Activated CD8-positive, alpha-beta memory T cell treated with anti-CD3 and anti-CD28 coated beads, Interleukin-2, amount 50 U/mL, for 4 hours (primary cell): ENCODE measurements at regions not wholly inside any gene's neighbourhood (a gene's known extent, or its start where the extent isn't known, plus 50 kb on each side); places are given as distances from the start of the nearest gene placed in this dataset.
"Not testable (repeated sequence)": the region's sequence is repeated elsewhere in the genome, so short reads cannot be mapped to it uniquely, and the experiment has no call there.

Experiments
- DNase-seq: peaks from one replicate; pipeline ENCODE4 v3.0.0-alpha.2; 2020

DNA sequence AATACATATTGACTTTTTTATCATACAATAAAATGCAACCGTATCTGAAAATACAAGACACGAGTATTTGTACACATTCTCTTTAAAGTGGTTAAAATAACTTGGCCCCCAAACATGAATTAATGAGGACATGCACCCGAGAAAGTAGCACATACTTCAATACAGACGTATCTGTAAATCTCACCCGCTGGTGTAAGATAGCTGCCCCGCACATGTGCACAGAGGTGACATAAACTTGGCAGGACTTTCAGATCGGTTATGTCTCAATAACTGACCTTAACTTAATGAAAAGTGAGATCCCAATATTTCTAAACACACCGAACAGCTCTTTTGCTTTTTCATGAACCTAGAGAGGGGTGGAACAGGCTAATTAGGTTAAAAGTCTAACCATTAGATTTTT, 91.5 kb upstream of the RPS6KA2 start:
- DNase-seq, result no peak

DNA sequence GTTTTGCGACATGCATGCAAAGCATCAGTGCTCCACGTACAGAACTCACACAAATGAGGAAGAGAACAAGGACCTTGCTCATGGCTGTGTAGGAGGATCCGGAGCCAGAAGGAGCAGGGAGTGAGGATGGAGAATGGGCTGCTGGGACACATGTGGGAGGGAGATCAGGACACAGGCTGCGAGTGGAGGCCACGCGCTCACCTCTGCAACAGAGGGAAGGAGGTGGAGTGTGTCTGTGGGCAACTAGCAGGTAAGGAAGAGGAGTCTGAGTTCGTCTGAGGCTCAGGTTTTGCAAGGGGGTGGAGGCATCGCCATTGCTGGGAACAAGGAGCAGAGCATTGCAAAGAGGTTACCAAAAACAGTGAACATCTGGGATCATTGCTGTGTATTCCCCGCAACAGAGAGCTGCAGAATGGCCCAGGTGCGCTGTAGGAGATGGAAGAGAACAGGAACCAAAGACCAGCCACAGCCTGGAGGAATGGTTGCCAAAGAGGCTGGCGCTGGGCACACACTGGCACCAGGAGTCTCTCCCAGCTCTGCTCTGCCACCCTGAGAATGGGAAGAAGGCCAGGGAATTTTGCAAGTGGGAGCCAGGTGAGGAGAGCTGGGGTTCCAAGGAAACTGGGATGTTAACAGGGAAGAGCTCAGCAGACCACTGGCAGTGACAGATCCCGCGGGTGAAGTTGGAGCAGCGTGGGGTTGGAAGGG, 90.0 kb upstream of the RPS6KA2 start:
- no peak for DNase-seq

DNA sequence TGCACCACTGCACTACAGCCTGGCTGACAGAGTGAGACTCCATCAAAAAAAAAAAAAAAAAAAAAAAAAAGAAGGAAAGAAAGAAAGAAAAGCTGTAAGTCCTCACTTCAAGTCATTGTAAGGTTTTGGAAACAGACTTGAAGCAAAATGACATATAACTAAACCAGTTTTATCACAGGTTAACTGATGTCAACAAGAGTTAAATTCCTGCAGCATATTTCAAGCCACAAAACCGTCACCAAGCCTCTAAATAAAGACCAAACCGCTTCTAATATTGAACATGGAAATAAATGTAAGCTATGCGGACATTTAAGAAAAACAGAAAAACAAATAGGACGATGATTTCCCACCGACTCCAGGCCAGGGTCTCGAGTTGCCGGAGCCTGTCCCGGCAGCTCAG, 88.9 kb upstream of the RPS6KA2 start:
- DNase-seq, result no peak

DNA sequence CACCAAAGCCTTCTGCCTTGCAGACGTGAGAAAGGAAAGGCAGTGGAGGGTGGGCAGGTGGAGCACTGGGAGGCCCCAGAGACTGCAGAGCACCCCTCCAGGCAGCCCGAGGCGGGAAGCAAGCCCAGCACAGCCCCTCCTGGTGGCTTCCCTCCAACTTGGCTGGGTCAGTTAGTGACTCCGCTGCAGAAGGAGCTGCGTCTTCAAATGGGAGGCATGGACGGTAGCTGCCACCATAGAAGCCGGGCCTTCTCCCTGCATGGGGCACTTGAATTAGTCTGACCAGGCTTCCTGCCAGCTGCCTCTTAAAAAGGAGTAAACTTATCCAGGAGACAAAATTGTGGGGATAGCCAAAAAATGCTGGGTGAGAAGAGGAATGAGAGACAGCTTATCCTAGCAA, 88.0 kb upstream of the RPS6KA2 start:
- DNase-seq, result no peak

DNA sequence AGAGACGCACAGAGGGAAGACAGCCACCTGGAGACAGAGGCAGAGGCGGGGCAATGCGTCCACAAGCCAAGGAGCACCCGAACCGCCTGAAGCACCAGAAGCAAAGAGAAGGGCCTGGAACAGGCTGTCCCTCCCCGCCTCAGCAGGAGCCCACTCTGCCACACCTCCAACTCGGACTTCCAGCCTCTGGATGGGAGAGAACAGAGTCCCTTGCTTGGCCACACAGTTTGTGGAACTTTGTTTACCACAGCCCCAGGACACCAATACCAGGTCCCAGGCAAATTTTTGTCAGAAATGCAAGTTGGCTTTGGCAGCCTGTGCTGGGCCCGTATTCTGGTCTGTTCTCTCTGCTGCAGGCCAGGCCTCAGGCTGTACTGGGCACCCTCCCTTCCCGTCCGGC, 87.5 kb upstream of the RPS6KA2 start:
- DNase-seq, result no peak

DNA sequence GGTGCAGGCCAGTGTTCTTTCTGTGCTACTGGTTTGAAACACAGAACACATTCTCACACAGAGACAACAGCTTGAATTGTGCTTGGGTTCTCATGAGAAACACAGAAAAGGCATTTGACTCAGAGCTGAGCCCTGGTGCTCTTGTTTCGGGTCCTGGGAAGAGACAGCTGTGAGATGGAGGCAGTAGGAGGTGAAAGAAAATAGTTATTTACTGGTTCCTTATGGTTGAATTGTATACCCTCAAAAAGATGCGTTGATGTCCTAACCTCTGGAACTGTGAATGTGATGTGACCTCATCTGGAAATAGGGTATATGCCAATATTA, 87.1 kb upstream of the RPS6KA2 start:
- DNase-seq, result no peak

DNA sequence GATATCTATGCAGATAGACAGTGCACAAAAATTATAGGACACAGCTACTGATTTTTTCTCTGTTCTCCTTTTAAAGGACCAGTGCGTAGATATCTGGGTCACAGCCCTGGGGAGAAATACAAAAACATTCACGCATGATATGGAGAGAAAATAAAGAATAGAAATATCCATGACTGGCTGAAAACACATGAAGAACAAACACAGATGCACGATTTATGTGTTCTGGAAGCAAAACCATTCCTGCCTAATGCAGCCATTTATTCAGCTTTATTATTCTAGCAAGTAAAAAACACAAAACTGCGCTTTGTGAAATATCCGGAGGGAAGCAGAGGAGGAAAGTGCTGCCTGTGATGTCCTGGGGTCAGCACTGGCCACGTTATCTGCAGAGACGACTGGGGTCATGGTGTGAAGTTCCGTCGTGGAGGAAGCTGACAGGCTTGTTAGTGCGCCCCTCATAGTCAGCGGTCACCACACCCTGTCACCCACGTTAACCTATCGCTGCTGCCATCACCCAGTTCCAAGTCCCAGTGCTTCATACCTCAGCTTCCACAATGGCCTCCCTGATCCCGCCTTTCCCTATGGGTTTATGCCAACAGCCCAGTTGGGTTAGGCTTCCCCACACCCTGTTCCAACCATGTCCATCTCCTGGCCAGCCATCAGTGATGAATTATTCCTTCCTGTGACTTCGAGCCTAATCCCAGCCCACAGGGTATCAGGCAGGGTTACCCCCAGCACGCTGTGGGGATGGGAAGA, 86.6 kb upstream of the RPS6KA2 start:
- DNase-seq, result no peak

DNA sequence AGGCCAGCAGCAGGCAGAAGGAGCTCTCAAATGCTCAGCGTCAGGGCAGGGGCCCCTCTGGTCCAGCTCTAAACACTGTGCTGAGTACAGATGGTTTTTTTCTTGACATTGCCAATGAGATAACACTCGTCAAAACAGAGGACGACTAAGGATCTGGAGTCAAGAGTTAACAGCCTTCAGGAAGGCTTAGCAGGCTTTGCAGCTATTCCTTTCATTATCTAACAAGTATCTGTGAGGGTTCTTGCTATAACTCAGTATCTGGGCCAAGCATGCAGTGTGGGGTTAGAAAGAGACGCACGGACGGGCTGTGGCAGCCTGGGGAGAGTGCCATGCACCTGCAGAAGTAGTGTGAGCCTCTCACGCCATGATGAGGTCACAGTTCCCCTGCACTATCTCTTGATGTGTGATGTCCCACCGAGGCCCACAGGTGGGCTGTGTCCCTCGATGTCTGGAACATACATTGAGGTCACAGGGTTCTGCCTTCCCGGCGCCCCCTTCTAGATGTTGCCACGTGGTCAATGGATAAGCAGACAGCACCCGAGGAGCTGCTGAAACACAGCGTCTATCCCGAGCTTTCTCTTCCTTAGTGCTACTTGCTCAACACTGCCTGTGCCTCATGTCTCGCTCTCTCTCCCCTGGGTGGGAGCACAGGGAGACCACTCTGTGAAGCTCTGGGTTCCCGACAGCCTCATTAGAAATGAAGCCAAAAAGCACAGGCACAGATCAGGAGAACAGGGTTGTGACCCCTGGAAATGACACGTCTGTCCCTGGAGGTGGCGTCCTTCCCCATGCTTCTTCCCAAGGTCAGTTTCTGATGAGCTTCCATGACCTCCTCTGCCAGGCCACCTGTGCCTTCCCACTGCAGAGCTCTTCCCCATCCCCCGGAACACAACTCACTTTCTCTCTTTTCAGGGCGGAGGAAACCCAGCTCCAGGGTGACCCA, 85.5 kb upstream of the RPS6KA2 start:
- no peak for DNase-seq

DNA sequence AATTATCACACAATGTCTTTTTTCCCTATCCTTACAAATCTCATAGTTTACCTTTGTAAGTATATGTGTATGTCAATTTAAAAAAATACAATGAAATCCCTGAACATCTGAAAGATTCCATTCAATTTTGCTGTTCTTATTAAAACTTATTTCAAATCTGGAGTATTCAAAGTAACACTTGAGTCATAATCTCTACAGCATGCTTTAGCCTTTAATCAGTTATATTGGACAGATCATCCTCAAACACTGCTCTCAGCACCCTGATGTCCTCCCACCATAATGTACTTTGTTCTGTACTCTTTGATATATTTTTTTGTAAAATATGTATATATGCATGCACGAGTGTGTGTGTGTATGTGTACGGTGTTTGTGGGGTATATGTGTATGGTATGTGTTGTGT, 83.0 kb upstream of the RPS6KA2 start:
- DNase-seq, result no peak

DNA sequence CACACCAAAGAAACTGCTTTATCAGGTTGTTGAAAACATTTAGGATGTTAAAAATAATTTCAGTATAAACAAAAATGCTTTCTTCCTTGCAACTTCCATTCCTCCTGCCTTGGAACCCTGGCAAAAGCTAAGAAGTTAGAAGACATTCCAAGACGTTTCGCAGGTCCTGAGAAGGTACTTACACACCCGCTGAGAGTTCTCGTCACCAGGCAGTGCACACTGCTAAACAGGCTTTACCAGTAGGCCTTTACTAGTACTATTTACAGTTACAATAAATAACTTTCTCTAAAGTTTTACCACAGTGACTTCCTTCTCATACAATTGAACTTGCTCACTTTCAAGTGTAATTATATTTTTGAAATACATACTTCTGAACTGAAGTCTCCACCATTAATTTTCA, 81.4 kb upstream of the RPS6KA2 start:
- DNase-seq, result no peak

DNA sequence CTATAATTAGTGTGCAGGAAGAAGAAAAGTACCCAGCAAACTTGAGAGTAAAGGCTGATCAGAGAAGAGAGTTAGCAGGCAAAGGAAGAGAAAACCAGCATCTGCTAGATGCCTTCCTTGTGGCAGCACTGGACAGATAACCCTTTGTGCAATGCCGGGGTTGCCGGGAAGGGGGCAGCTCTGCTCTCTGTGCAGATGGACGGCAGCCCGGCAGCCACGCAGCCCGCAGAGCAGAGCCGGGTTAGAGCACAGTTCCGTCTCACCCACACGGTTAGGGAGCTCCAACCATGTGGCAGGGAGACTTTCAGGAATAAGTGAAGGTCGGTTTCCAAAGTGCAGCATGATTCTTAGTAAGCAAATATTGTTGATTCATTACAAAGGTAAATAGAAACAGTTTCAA, 80.0 kb upstream of the RPS6KA2 start:
- no peak for DNase-seq

DNA sequence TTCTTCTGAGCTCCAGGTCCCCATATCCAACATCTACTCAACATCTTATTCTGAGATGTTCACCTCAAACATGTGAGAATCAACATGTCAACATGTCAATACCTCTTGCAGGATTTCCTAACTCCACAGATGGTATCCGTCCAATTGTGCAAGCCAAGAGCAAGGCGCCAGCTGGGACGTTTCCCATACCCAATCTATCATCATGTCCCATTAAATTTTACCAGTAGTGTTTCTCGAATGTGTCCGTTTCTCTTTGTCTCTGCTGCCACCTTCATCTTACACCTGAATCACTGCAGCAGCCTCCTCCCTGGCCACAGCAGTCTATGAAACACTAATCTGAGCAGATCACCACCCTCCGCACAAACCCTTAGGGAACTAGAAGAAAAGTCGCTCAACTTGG, 78.0 kb upstream of the RPS6KA2 start:
- no peak for DNase-seq

DNA sequence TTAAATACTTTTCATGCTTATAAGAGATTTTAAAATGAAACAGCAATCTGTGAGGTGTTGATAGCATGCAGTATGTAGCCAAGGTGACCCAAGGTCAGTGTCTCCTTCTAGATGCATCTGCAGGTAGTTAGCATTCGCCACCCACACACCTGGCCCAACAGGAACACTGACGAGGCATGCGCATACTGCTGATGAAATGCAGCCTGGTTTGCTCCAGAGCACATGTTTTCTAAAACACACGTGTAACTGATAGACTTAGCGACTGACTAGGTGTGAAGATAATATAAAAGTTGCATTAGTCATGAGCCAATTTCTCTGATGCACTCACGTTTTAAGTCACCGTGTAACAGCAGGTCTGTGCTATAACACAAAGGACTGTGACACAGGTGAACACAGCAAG, 77.1 kb upstream of the RPS6KA2 start:
- no peak for DNase-seq

DNA sequence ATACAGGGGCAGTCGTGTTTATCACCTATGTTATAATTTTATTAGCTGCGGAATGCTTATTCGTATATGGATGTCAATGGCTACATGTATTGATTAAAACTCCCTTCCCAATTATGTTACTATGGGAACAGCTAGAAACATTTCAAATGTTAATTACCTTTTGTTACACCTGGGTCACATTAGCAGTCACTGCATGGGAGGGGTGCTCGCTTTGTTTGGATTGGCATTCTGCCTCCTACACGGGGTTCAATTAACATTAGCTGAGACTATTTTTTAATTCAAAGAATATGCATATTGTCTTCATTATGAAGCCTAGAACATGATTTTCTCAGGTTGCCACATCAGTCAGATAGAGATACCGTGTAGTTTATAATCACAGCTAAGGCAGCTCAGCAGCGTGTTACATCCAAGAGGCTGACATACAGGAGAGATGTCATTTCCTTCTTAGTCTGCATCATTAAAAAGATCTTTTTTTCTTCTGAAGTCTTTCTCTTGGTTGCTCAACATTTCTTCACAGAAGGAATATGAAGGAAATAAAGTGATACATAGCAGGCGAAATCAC, 76.2 kb upstream of the RPS6KA2 start:
- DNase-seq, result no peak

DNA sequence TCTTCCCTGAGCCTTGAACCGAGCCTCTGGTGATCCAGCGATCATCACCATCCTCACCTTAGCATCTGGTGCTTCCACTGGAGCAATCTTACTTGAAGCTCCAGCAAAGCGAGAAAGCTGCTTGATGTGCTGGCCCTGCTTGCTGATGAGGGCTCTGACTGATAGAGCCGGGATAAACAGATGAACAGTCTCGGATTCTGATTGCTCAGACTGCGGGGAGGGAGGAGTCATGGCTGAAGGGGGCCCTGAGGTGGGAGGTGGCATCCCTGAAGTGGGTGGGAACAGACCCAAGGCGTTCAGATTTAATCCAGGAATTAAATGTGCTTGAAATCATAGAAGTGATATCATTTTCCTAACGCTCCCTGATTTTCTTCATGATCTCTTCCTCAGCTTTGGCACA, 74.4 kb upstream of the RPS6KA2 start:
- DNase-seq, result not testable (repeated sequence)

DNA sequence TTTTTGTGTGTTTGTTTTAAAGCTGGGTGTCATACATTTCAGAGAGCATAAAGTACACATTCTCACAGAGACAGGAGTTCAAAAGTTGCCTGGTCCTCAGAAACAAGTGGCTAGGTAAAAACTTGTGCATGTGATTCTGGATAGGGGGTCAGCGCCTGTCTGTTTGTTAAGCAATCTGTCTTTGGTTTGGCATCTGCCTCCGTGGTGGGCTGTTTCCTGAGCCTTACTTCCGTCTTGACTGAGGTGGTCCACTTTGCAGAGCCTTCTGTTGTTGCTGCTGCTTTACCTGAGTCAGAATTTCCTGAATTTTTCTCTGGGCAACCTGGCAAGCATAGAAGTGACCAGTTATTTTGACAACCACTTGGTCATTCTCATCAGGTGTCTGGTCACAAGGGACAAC, 73.8 kb upstream of the RPS6KA2 start:
- not testable (repeated sequence) for DNase-seq

DNA sequence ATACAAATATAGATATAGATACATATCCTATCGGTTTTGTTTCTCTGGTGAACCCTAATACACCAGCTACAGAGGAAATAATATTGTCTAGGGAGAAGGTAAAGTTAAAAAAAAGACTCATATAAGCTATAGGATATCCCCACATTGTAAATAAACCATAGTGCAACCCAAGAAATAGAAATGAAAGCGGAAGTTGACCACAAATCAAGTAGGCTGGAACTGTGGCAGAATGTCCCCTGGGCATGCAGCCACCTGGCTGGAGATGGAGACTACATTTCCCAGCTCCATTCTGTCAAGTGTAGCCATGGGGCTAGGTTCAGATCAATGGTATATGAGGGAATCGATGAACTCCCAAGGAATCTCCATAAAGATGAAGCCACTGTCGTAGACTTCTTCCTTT, 70.1 kb upstream of the RPS6KA2 start:
- no peak for DNase-seq

DNA sequence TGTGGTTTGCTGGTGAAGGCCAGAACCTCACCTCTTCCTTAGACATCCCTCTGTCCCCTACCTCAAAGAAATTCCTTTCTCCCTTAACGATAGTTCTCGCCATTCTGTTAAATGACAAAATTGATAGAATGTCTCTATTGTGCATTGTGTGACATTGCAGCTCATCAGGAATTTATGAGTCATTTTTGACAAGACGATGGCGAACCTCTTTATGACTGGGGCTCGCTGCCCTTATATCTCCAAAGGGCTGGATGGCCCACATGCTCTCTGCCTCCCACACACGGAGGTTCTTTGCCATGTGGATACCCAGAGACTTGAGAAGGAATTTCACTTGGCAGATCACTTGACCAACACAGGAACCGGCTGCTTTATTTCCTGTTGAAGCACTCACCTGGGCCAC, 66.8 kb upstream of the RPS6KA2 start:
- DNase-seq, result no peak

DNA sequence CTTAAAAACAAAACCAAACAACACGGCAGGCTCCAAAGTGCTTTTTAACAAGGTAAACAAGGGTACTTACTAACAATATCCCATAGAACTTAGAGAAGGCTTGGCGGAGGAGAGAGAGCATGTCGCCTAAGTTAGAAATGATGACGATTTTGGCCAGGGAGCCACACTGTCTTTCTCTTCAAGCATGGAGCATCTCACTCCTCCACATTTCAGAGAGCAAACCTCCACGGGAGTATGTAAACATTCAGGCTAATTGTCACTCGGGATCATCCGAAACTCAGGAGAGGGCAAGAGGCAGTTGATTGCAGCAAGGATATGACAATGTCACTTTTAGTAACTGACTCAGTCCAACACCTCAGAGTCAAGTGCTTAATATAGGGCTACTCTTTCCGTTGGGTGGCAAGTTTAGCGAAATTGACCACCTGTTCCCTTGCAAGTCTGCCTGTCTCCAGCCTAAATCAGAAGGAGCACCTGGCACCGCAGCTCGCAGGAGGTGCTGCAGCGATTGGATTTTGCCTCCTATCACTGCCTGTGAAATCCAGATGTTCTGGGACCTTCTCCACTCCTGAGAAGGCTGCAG, 65.8 kb upstream of the RPS6KA2 start:
- DNase-seq, result no peak

DNA sequence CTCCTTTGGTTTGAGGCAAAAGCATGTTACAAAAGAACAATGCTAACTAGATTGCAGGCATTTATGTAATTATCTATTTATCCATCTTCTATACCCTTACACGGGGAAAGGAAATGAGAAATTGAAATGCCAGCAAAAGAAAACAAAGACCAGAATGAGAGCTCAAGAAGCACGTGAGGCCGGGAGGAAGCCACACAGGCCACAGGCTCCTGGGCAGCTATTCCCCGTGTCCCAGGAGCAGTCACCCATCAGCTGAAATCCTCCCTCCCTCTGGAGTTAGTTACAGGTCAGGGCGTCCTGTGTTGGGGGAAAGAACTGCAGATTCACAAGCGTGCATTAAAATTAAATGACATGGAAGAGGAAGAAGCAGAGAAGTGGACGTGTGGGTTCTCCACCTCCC, 64.7 kb upstream of the RPS6KA2 start:
- no peak for DNase-seq

DNA sequence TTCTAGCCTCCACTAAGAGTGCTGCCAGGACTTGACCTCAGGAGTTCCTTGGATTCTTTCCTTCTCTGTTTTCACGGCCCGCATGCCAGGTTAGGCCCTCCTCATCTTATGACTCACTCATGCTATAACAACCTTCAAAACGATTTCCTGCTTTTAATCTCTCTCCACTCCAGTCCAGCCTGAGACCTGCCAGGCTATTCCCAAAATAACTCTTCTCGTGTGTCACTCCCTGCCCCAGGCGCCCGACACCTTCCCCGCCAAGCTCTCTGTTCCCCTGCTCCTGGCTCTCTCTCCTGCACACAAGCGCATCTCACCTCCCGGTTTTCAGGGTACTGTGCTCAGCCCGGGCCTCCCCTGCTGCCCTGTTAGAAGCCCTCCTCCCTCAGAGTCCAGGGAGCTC, 64.1 kb upstream of the RPS6KA2 start:
- DNase-seq, result no peak

DNA sequence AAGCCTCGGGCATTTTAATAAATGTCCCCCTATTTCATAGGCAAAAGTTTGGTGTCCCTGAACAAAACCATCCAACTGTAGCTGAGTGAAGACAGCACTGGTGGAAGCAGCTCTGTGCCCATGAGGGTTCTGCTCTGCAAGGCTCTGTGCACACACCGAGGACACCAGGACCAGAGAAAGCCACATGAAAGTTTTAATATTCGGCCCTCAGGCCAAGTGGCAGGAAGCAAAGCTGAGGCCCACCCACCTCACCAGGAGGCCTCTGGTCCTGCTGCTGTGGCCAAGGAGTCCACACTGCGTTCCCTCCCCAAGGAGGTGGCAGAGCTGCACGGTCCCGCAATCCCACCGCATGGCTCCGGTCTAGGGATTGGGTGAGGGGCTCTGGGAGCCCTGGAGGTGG, 62.6 kb upstream of the RPS6KA2 start:
- DNase-seq, result no peak

DNA sequence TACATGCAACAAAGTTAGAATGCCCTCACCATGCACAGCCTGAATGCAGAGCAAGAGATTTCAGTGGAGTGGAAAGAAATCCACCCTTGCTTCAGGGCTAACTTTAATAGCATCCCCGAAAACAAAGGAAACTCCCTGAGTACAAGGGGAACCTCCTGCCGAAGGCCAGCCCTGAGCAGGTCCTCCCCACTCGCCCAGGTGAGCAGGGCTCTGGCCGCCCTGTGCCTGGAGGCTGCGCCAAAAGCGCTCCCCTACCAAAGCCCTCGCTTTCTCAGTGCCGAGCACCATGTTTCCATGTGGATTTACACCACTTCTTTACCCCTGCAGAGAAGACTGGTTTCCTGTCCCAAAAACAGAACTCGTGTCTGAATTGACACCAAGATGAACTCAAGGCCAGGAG, 61.9 kb upstream of the RPS6KA2 start:
- no peak for DNase-seq
